CD14-positive monocyte (primary cell): ENCODE measurements at regions not wholly inside any gene's neighbourhood (a gene's known extent, or its start where the extent isn't known, plus 50 kb on each side); places are given as distances from the start of the nearest gene placed in this dataset.

ENCODE experiments used
- DNase-seq, 3 donors: peaks; one replicate each; pipeline ENCODE4 v3.0.0-alpha.2; 2011 to 2022
- H2AFZ ChIP-seq: 2 replicates; pipeline ENCODE4 v1.6.0; 2012; ENCODE audit warnings: mild to moderate bottlenecking, low read depth, low read length, inconsistent platforms; ENCODE audit not compliant: insufficient read depth, poor library complexity, severe bottlenecking
- H3K27ac ChIP-seq, 2 donors: 1 replicate in 1 of 2; 2 replicates in 1 of 2; pipeline ENCODE4 v1.5.1; 2012 to 2013; ENCODE audit warnings: low read length in 2 of 2, control low read depth in 1 of 2, inconsistent platforms in 1 of 2, low read depth in 1 of 2, mild to moderate bottlenecking in 1 of 2
- H3K27me3 ChIP-seq, 2 donors: one replicate each; pipeline versions ENCODE4 v1.6.0 to v1.6.1; 2011 to 2013; ENCODE audit warnings: low read length in 2 of 2; ENCODE audit not compliant: control insufficient read depth in 2 of 2, insufficient read depth in 2 of 2
- H3K36me3 ChIP-seq, 2 donors: replicated peaks in 1 of 2; 1 replicate in 1 of 2; 2 replicates in 1 of 2; pipeline versions ENCODE4 v1.5.1 to v1.6.1; 2012 to 2013; ENCODE audit warnings: low read length in 2 of 2, control low read depth in 1 of 2, inconsistent platforms in 1 of 2, mild to moderate bottlenecking in 1 of 2; ENCODE audit not compliant: insufficient read depth in 2 of 2, control insufficient read depth in 1 of 2
- H3K4me1 ChIP-seq, 2 donors: 1 replicate in 1 of 2; 2 replicates in 1 of 2; pipeline versions ENCODE4 v1.5.1 to v1.6.1; 2012 to 2013; ENCODE audit warnings: low read length in 2 of 2, control low read depth in 1 of 2, inconsistent platforms in 1 of 2, mild to moderate bottlenecking in 1 of 2, moderate library complexity in 1 of 2; ENCODE audit not compliant: insufficient read depth in 2 of 2, control insufficient read depth in 1 of 2
- H3K4me2 ChIP-seq: replicated peaks from 2 replicates; pipeline ENCODE3; 2012; ENCODE audit warnings: low read length, moderate library complexity, mild to moderate bottlenecking; ENCODE audit not compliant: poor library complexity, severe bottlenecking; ENCODE audit errors: extremely low read depth
- H3K4me3 ChIP-seq, 3 experiments: fragments of 200-600 bp in 1 of 3; sonication (generic) in 1 of 3; replicated peaks in 1 of 3; 1 replicate in 2 of 3; 2 replicates in 1 of 3; pipeline ENCODE4 v1.5.1; 2011 to 2013; ENCODE audit warnings: low read length in 3 of 3, mild to moderate bottlenecking in 3 of 3, control low read depth in 2 of 3, low read depth in 2 of 3, inconsistent platforms in 1 of 3, moderate library complexity in 1 of 3
- H3K79me2 ChIP-seq: 2 replicates; pipeline ENCODE4 v1.6.0; 2012; ENCODE audit warnings: mild to moderate bottlenecking, control low read depth, inconsistent platforms, low read length, moderate library complexity; ENCODE audit not compliant: insufficient read depth
- H3K9ac ChIP-seq: 2 replicates; pipeline ENCODE4 v1.6.0; 2017; ENCODE audit warnings: low read length, mild to moderate bottlenecking; ENCODE audit not compliant: insufficient read depth, poor library complexity, severe bottlenecking
- H3K9me3 ChIP-seq, 2 donors: replicated peaks in 1 of 2; 1 replicate in 1 of 2; 2 replicates in 1 of 2; pipeline versions ENCODE4 v1.5.1 to v1.6.1; 2012 to 2013; ENCODE audit warnings: low read length in 2 of 2, control low read depth in 1 of 2; ENCODE audit not compliant: control insufficient read depth in 1 of 2, insufficient read depth in 1 of 2
- H4K20me1 ChIP-seq: 2 replicates; pipeline ENCODE4 v1.6.0; 2012; ENCODE audit warnings: mild to moderate bottlenecking, low read length, control low read depth, moderate library complexity; ENCODE audit not compliant: insufficient read depth
- H3K27ac Mint-ChIP-seq, 7 donors: one replicate each; pipeline ENCODE4 v1.8.0; 2020; ENCODE audit warnings: mild to moderate bottlenecking in 7 of 7, mixed read lengths in 7 of 7, moderate library complexity in 6 of 7, inconsistent platforms in 2 of 7
- H3K27me3 Mint-ChIP-seq, 3 donors: one replicate each; pipeline ENCODE4 v1.8.0; 2021 to 2022; ENCODE audit warnings: low read depth in 3 of 3, mild to moderate bottlenecking in 3 of 3, mixed read lengths in 3 of 3, moderate library complexity in 3 of 3, inconsistent platforms in 1 of 3
- H3K36me3 Mint-ChIP-seq, 2 donors: one replicate each; pipeline ENCODE4 v1.8.0; 2020; ENCODE audit warnings: mixed read lengths in 2 of 2, inconsistent platforms in 1 of 2, mild to moderate bottlenecking in 1 of 2
- H3K4me1 Mint-ChIP-seq: one replicate; pipeline ENCODE4 v1.8.0; 2020; ENCODE audit warnings: mild to moderate bottlenecking, mixed read lengths
- H3K4me3 Mint-ChIP-seq, 2 donors: one replicate each; pipeline ENCODE4 v1.8.0; 2020; ENCODE audit warnings: mild to moderate bottlenecking in 2 of 2, mixed read lengths in 2 of 2, moderate library complexity in 1 of 2
- H3K9me3 Mint-ChIP-seq, 7 donors: one replicate each; pipeline ENCODE4 v1.8.0; 2020 to 2022; ENCODE audit warnings: mixed read lengths in 7 of 7, mild to moderate bottlenecking in 6 of 7, moderate library complexity in 6 of 7, inconsistent platforms in 2 of 7
- WGBS: methylation state at CpG from one replicate; pipeline ENCODE4 v1.1.5; 2013; ENCODE audit warnings: missing lambda C conversion rate; ENCODE audit not compliant: insufficient coverage; 5-methylcytosine and 5-hydroxymethylcytosine counted together
- intact Hi-C, 2 donors: fragments of 100-400 bp; cut with micrococcal nuclease; formaldehyde crosslinking; loops; one replicate each; pipeline versions ENCODE4 v1.15.0 to v1.15.1; 2023
- TF ChIP-seq, protein P1 (sequence below): fragments of 200-600 bp; IDR thresholded peaks from one replicate; pipeline ENCODE4 v1.8.0; 2022; ENCODE audit warnings: antibody characterized with exemption, mild to moderate bottlenecking

DNA sequence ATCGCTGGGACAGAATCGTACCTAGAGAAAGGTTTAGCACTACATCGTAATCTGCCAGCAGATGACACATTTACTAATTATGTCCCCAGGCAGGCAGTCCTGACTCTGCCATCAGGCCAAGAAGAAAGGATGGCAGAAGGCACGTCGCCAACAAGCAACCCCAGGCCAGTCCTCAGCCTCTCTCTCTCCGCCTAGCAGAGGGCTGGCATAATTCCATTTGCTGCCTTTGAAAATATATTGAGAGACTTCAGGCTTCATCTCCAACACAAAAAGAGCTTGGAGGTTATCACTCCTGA, 1517.0 kb downstream of the TBC1D22A start:
- peaks cover 1 to 10% (median 6%) of the 10 kb centered on the region in 3 donors for H3K27me3 Mint-ChIP-seq
- Histone ChIP-seq H3K9ac (no peak overlapping the region), H3K4me1 (no peaks in the 10 kb centered on the region), H3K79me2 (no peaks in the 10 kb centered on the region), H4K20me1 (no peaks in the 10 kb centered on the region), H2AFZ (no peak overlapping the region), H3K9me3 (peaks cover 0 to 3% of the 10 kb centered on the region in 2 donors), H3K36me3 (no peaks in the 10 kb centered on the region), H3K4me3 (no peak overlapping the region), H3K4me2 (no peak overlapping the region), H3K27me3 (no peaks in the 10 kb centered on the region), H3K27ac (no peak overlapping the region)
- no peaks in the 10 kb centered on the region for H3K36me3 Mint-ChIP-seq
- no peak overlapping the region for H3K4me3 Mint-ChIP-seq
- no peaks in the 10 kb centered on the region for H3K4me1 Mint-ChIP-seq
- 80% methylated on average over 3 of the region's 6 CpGs for WGBS
- intact Hi-C loops = no loop called here
- no peak for DNase-seq
- peaks cover 2 to 17% (median 11%) of the 10 kb centered on the region in 7 donors for H3K9me3 Mint-ChIP-seq
- H3K27ac Mint-ChIP-seq = no peak overlapping the region
- TF ChIP-seq, protein P1, sequence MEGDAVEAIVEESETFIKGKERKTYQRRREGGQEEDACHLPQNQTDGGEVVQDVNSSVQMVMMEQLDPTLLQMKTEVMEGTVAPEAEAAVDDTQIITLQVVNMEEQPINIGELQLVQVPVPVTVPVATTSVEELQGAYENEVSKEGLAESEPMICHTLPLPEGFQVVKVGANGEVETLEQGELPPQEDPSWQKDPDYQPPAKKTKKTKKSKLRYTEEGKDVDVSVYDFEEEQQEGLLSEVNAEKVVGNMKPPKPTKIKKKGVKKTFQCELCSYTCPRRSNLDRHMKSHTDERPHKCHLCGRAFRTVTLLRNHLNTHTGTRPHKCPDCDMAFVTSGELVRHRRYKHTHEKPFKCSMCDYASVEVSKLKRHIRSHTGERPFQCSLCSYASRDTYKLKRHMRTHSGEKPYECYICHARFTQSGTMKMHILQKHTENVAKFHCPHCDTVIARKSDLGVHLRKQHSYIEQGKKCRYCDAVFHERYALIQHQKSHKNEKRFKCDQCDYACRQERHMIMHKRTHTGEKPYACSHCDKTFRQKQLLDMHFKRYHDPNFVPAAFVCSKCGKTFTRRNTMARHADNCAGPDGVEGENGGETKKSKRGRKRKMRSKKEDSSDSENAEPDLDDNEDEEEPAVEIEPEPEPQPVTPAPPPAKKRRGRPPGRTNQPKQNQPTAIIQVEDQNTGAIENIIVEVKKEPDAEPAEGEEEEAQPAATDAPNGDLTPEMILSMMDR = no peak

DNA sequence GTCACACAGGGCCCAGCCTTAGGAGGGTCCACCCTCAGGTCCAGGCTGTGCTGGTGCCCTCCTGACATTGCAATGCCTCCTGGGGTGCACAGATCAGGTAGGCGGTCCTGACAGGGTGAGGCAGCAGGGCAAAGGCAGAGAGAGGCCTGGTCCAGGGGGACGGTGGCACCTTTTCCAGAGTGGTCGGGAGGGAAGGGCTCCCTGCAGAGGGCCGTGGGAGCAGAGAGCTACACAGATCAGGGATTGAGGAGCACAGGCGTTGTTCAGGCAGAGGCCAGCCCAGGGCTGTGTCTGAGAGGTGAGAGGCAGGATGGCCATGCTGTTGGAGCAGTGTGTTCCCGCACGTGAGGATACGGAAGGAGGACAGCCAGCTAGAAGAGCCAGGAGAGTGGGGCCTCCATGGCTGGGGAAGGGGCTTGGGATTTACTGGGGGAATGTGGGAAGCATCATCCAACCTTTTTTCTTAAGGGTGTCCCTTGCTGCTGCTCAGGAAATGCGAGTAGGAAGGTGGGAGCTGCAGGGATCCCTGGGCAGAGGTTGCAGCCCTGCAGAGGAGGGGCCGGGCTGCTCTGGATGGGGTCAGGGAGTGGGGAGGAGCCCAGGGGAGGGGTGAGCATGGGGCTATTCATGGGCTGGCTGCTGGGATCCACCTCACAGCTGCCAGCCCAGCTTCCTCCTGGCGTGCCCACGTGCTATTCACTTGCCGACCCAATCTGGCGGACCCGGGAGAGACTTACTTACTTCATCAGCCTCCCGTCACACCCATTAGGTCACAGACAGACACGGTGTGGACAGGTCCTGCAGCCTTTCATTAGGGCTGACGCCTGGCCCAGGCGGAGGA, 1516.4 kb downstream of the TBC1D22A start:
- Histone ChIP-seq H3K27me3 (no peaks in the 10 kb centered on the region), H3K4me1 (no peaks in the 10 kb centered on the region), H3K27ac (no peak overlapping the region), H3K9me3 (peaks cover 0 to 3% of the 10 kb centered on the region in 2 donors), H2AFZ (no peak overlapping the region), H3K4me2 (no peak overlapping the region), H3K36me3 (no peaks in the 10 kb centered on the region), H4K20me1 (no peaks in the 10 kb centered on the region), H3K79me2 (no peaks in the 10 kb centered on the region), H3K9ac (no peak overlapping the region), H3K4me3 (no peak overlapping the region)
- H3K27me3 Mint-ChIP-seq = peaks cover 1 to 10% (median 6%) of the 10 kb centered on the region in 3 donors
- H3K27ac Mint-ChIP-seq = no peak overlapping the region
- TF ChIP-seq, protein P1 = no peak
- no peaks in the 10 kb centered on the region for H3K36me3 Mint-ChIP-seq
- peaks cover 2 to 17% (median 11%) of the 10 kb centered on the region in 7 donors for H3K9me3 Mint-ChIP-seq
- WGBS = 76% methylated on average over 18 of the region's 19 CpGs
- DNase-seq = no peak
- H3K4me1 Mint-ChIP-seq = no peaks in the 10 kb centered on the region
- H3K4me3 Mint-ChIP-seq = no peak overlapping the region
- intact Hi-C loops = no loop called here
